Adrenal gland (tissue), 5 donors: ENCODE measurements at regions not wholly inside any gene's neighbourhood (a gene's known extent, or its start where the extent isn't known, plus 50 kb on each side); places are given as distances from the start of the nearest gene placed in this dataset.

Experiments used
- CTCF ChIP-seq, 6 experiments: fragments of 450-650 bp in 4 of 6; fragments of 200-600 bp in 2 of 6; sonication (generic) in 1 of 6; IDR thresholded peaks; 1 replicate in 5 of 6; 2 replicates in 1 of 6; pipeline versions ENCODE4 v1.5.1 to v1.8.0; 2016 to 2021; ENCODE audit warnings: antibody characterized with exemption in 6 of 6, mild to moderate bottlenecking in 2 of 6, moderate library complexity in 1 of 6
- POLR2A ChIP-seq, 2 donors: fragments of 450-650 bp; IDR thresholded peaks; one replicate each; pipeline ENCODE4 v1.6.1; 2017; ENCODE audit warnings: antibody characterized with exemption in 2 of 2, mild to moderate bottlenecking in 2 of 2, moderate library complexity in 1 of 2
- donor health status: DM: no; HTN: no; CAD: no.

- TF ChIP-seq CTCF (IDR thresholded peaks at IDR 0.05) (no peak), POLR2A (IDR thresholded peaks at IDR 0.05) (no peak)
These were observed 319.6 kb upstream of the SP8 start for GRCh38 chr7:21106296-21106732.
